NCI-H526 (cell line): ENCODE measurements at regions not wholly inside any gene's neighbourhood (a gene's known extent, or its start where the extent isn't known, plus 50 kb on each side); places are given as distances from the start of the nearest gene placed in this dataset.
A peak's percentile ranks its signal among the peaks of the same experiment; 100 is the strongest.

ENCODE experiments used
- DNase-seq, 2 experiments: peaks; one replicate each; lab custom pipeline; 2025; lab: John Stamatoyannopoulos, UW

GRCh38 chr6:165082636-165083035 is 226.8 kb downstream of the C6orf118 start:
- no peak for DNase-seq

GRCh38 chr6:165081944-165082532 is 227.4 kb downstream of the C6orf118 start:
- no peak for DNase-seq

GRCh38 chr6:165077876-165078275 is 231.5 kb downstream of the C6orf118 start:
- no peak for DNase-seq

GRCh38 chr6:165071906-165072305 is 237.5 kb downstream of the C6orf118 start:
- DNase-seq: no peak

GRCh38 chr6:165060720-165061119 is 248.7 kb downstream of the C6orf118 start:
- DNase-seq: no peak

- no peak for DNase-seq
Measured at GRCh38 chr6:165059032-165059431, 250.4 kb downstream of the C6orf118 start.

- no peak for DNase-seq
Measured at GRCh38 chr6:165056292-165056691, 253.1 kb downstream of the C6orf118 start.

GRCh38 chr6:165055231-165055630 is 254.2 kb downstream of the C6orf118 start:
- no peak for DNase-seq

GRCh38 chr6:165052561-165053480 is 256.6 kb downstream of the C6orf118 start:
- no peak for DNase-seq

GRCh38 chr6:165049362-165049761 is 260.0 kb downstream of the C6orf118 start:
- DNase-seq: peak in 1 of 2 experiments; percentile 56

GRCh38 chr6:165047952-165048351 is 261.5 kb downstream of the C6orf118 start:
- DNase-seq: no peak

GRCh38 chr6:165045631-165046030 is 263.8 kb downstream of the C6orf118 start:
- no peak for DNase-seq

GRCh38 chr6:165042912-165043311 is 266.5 kb downstream of the C6orf118 start:
- no peak for DNase-seq

GRCh38 chr6:165040440-165040839 is 269.0 kb downstream of the C6orf118 start:
- no peak for DNase-seq

- no peak for DNase-seq
Measured at GRCh38 chr6:165034271-165034741, 275.1 kb downstream of the C6orf118 start.

- DNase-seq: no peak
Measured at GRCh38 chr6:165031502-165031901, 277.9 kb downstream of the C6orf118 start.

GRCh38 chr6:165025040-165025439 is 284.4 kb downstream of the C6orf118 start:
- DNase-seq: no peak

- no peak for DNase-seq
Measured at GRCh38 chr6:165019681-165020080, 289.7 kb downstream of the C6orf118 start.

GRCh38 chr6:165015676-165016075 is 293.7 kb downstream of the C6orf118 start:
- no peak for DNase-seq

- no peak for DNase-seq
Measured at GRCh38 chr6:165013701-165014100, 295.7 kb downstream of the C6orf118 start.

GRCh38 chr6:165012183-165012582 is 297.2 kb downstream of the C6orf118 start:
- no peak for DNase-seq

- no peak for DNase-seq
Measured at GRCh38 chr6:165010556-165011535, 298.6 kb downstream of the C6orf118 start.
